NCI-H146 treated with DMSO at 0.1 percent for 48 hours (cell line): ENCODE measurements at regions not wholly inside any gene's neighbourhood (a gene's known extent, or its start where the extent isn't known, plus 50 kb on each side); places are given as distances from the start of the nearest gene placed in this dataset.
"Not testable (repeated sequence)": the region's sequence is repeated elsewhere in the genome, so short reads cannot be mapped to it uniquely, and the experiment has no call there.

Source experiments
- DNase-seq: peaks from one replicate; lab custom pipeline; 2025; ENCODE audit not compliant: unreplicated experiment; lab: John Stamatoyannopoulos, UW

DNA sequence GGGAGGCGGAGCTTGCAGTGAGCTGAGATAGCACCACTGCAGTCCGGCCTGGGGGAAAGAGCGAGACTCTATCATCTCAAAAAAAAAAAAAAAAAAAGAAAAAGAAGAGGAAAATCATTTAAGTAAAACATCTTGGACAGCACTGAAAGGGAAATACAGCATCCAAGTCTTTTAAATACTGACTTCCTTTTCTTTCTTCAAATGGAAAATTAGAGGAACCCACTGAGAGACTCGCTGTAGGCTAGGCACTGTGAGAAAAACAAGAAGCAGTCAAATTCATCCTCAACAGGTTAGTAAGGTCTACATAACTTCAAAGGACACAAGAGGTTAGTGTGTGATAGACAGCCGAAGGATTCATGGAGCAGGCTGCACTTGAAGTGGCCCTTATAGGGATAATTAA, 243.7 kb downstream of the BLID start:
- no peak for DNase-seq

DNA sequence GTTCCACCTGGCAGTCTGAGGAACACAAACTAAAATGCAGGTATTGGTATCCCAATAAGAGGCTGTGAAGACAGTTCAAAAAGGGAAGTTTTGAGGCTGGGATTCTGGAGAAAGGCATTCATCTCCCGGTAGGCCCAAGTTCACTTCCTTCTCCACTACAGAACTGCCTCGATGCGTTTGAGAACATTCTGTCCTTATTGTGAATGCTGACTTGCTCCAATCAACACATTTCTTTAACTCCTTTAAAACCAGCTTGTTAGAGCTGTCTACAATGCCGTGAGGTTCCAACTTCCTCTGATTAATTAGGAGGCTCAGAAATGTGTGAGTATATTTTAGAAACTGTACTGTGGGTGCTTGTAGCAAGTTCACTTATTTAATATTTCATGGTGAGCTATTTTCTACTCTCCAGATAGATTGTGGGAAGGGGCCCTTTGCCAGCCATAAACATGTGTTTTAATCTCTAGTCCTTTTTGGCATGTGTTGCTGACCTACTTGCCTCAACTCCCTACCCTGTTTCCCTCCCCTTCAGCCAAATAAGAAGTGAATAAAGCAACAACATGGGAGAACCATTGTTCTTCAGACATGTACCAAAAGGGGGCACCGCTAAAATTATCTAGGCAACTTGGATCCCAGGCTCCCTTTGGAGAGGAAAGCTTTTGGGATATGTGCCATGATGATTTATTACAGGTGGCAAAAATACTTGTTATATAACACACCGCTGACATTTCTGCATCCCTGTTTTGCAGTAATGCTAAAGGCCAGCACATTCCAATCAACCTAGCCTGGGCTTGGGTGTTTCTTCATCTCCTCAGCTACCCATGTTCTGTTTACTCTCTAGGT, 245.6 kb downstream of the BLID start:
- no peak for DNase-seq

DNA sequence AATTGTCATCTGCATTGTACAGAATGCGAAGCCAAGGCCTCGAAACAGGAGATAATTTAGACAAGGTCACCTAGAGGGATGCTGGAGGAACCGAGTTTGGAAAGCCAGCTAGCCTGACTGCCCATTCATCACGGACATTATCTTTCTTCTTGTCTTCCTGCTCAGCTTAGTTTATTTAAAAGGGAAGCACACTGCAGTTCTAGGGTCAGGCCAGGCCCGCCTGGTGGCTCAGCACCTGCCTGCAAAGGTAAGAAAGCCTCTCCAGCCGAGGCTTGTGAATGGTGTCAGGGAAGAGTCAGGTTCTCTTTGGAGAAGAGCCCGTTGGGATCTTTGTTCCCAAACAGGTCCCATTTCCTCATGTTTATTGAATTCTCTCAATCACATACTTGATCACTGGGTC, 246.5 kb downstream of the BLID start:
- no peak for DNase-seq

DNA sequence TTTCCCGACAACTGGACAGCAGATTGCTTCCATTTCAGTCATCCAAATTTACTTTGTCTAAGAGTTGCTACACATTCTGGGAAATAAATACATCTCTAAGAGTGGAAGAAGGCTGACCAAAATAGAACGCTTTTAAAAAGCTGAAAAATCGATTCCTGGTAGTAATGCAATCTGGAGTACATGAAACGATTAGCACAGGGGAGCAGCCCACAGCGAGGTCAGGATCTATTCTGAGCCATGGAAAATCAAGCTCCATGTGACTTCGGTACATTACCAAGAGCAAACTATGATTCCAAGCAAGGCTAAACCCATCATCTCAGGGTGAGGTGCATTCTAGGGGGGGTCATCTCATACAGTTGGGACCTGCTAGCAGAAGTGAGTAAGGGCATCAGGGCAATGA, 249.3 kb downstream of the BLID start:
- DNase-seq: no peak

DNA sequence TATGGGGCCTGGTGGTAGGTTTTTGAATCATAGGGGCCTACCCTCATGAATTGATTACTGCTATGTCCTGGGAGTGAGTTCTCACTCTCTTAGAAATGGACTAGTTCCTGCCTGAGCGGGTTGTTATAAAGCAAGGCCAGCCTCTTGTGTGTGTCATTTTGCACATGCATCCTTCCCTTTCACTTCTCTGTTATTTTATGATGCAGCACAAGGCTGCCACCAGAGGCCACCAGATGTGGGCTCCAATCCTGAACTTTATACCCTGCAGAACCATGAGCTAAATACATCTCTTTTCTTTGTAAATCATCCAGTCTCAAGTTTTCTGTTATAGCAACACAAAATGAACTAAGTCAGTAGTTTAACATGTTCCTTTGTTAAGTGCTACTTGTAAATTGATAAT, 251.4 kb downstream of the BLID start:
- no peak for DNase-seq

DNA sequence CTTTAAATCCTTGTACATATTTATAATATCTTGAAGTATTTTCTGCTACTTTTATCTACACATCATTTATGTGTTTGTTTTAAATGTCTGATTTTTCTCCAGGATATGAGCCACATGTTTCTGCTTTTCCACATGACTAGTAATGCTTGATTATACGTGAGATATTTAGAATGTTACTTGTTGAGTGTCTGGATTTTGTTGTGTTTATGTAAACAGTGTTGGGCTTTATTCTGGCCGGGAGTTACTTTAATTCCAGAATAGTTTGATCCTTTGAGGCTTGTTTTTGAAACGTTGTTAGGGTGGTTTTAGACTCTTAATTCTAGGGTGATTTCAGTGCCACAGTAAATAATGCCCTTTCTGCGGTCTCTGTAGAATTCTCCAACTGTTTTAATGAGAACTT, 252.9 kb downstream of the BLID start:
- DNase-seq: no peak

DNA sequence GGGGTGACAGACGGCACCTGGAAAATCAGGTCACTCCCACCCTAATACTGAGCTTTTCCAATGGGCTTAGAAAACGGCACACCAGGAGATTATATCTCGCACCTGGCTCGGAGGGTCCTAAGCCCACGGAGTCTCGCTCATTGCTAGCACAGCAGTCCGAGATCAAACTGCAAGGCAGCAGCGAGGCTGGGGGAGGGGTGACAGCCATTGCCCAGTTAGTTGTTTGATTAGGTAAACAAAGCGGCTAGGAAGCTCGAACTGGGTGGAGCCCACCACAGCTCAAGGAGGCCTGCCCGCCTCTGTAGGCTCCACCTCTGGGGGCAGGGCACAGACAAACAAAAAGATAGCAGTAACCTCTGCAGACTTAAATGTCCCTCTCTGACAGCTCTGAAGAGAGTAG, 260.9 kb downstream of the BLID start:
- not testable (repeated sequence) for DNase-seq

DNA sequence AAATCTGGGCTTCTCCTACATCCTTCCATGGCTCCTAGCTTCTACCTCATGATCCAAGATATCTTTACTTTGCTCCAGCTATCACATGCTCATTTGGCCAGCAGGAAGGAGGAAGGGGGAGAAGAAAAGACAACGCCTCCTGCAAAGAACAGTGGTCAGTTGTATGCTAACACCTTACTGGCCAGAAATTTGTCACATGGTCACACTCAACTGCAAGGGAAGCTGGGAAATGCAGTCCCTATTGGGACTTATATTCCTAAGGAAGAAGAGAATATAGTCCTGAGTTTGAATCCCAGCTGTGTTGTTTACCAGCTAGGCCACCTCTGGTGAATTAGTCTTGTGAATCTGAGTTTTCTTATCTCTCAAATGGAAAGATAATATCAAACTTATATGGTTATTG, 272.0 kb downstream of the BLID start:
- no peak for DNase-seq

DNA sequence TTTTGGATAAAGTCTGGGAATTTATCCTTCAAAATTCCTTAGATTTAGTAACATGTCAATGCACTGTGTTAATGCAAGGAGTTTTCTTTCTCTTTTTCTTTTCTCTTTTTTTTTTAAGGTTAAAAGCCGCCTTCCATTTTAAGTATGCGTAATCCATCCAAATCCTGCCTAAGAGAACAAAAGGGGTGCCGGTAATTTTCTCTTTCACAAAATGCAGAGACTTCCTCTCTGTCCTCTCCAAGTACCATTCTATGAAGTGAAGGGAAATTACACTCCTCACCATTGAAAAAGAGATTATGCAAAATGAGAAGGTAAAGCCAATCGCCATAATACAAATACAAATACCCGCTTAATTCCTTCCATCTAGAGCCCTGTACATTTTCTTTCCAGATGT, 273.8 kb downstream of the BLID start:
- DNase-seq: no peak

DNA sequence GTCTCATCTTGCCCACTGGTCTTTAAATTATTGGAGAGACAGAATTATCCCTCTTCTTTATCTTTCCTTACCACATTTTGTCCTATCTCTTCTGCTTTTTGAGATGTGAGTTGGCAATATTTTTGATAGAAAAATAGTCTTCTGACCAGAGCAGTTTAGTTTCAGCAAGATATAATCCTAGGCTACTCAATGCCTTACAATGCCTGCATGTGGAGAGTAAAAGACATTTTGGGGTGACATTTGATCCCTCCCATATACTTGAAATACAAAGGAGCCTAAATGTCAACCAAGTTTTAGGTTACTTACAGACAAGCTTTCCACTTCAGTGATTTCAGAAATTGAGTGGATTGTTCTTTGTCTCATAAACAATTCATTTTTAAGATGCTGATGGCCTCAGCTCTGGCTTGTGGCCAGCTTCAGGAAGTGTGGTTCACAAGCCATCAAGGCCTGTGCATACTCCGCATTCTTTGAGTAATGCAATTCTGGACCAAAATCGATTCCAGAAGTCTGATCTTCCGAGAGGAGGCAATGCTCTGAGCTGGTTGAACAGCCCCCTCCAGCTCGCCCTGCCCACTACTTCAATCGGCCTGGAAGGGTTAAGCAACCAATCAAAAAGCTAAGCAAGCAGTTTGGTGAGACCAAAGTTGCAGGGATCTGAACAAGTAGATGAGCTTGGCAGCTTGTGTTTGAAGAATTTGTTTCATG, 274.4 kb downstream of the BLID start:
- DNase-seq: no peak

DNA sequence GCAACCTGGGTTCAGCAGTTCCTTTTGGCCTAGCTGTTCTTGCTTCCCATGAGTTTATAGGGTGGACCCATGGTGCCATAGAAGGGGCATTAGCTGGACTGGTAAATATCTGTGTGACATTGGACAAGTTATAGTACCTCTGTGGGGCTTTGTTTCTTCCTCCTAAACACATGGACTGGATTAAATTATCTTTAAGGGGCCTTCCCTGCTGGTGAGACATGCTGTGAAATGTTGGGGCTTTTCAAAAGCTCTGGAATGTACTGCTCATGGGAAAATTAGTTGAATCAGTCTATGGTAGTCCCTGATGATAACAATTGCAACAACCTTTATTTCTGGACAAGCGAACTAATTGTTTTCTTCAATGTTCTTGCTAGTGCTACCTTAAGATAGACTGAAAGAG, 276.2 kb downstream of the BLID start:
- DNase-seq: no peak

DNA sequence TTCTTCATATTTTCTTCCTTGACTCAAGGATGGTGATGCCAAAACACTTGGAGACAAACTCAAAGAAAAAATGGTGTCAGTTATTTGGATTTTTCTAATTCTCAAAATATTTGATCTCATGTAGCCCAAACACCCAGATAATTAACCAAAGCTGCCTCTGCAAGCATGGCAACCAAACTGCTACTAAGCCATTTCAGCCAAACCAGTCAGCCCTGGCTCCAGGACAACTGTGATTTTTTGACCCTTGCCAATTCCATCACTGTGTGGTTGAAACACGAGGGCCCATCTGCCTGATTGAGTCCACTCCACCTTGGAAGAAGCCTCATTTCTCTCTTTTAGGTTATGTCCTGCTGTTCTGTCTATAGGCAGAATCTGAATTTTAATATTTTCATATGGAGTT, 277.4 kb downstream of the BLID start:
- DNase-seq: no peak

DNA sequence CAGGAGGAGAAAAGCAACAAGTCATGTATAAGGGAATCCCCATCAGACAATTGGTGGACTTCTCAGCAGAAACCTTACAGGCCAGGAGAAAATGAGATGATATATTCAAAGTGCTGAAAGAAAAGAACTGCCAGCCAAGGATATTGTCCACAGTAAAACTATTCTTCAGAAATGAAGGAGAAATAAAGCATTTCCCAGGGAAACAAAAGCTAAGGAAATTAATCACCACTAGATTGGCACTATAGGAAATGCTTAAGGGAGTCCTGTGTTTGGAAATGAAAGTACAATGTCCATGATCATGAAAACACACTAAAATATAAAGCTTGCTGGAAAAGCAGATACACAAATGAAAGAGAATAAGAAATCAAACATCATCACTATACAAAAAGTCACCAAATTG, 282.0 kb downstream of the BLID start:
- DNase-seq: no peak

DNA sequence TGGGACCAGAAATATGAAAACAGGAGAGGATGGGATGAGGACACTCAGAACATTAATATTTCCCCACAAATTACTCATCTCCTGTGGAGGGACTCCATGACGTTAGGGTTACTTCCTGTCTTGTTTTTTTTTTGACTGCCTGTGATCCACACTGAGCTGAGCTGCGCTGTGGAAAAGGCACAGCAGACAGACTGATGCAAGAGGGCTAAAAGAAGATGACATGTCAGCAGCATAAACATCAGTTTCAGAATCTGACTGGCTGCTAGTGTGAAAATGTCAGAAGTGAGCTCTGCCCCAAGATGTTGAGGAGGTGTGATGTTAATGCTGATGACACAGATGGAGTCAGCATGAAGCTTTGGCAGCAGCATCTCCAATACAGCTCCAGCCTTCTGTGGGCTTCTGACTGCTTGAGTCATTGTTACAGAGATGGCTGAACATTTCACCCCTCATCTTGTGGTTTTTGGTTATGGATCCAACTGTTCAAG, 286.8 kb downstream of the BLID start:
- DNase-seq: no peak

DNA sequence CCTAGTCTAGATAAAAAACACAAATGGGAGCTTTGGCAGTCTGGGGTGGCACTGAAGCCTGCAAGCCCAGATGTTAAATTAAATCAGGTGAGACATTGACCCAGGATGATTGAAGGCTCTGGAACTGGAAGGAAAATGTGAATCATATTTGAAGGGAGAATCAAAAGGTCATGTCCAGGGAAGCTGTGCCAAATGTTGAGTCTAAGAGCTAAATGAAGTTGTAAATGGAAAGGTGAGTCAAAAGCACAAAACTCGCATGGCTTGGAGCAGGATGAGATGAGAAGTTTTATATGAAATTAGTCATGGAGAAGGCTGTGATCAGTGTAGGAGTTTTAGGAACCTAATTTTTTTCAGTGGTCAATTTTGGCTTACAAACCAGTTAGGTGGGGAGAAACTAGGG, 301.1 kb downstream of the BLID start:
- no peak for DNase-seq

DNA sequence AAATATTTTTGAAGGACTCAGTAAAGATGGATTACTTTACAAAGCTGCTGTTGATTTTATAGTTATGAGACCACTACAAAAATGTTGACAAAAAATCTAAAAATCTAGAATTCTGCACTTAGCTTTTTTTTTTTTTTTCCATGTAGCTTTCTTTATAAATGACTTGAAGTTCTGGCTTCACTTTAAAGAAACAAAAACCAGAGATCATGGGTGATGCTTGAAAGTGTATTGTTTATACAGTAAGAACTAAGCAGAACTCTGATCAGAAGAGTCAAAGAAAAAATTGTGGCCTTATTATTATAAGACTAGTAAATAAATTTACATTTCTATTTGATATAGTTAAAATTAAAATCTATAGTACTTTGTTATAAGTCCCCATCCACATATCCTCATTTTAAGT, 301.7 kb downstream of the BLID start:
- DNase-seq: no peak

DNA sequence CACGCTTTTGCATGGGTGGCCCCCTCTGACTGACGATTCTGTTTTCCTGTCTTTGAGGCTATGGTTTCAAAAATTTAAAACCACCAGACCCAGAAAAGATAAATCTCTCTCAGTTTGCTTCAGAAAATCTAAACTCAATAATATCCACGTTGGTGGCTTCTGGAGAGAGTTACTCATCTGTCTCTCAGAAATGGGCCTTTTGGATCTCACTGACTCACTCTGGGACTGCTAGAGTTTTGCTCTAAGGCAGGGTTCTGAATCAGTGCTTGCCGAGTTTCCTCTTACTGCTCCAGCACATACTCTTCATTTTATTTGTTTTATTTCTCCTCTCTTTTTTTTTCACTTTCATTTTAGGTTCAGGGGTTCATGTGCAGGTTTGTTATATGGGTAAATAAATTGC, 305.7 kb downstream of the BLID start:
- no peak for DNase-seq

DNA sequence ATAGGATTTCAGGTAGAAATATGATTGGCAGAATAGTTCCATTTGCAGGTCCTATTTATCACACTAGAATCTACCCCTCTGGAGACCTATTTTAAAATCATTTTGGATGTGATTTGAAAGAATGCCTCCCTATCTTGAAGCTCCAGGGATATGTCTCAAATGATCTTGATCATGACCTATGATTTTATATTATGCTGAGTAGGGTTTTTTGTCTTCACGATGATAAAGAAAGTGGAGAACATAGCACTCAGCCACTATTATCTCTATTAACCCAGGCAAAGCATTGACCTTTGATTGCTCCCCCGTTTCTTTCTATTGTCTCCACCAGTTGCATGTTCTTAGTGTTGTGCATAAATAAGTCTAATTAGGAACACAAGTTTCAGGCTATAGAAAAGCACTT, 307.9 kb downstream of the BLID start:
- DNase-seq: no peak

DNA sequence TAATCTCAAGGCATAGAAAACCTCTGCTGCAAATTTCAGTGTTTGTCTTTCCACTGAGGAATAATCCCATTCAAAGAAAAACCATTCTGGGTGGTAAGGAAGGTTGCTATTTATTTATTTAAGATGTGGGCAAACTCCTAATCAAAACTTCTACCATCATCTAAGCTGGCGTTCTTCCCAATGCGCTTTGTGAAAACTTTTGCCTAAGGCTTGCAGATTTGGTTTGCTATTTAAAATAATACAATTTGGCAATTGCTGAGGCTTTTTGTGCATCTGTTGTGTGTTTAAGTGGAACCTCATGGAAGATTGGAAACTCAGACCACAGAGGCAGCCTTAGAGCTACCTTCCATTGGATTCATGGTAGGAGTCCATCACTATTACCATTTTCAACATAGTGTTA, 309.0 kb downstream of the BLID start:
- no peak for DNase-seq

DNA sequence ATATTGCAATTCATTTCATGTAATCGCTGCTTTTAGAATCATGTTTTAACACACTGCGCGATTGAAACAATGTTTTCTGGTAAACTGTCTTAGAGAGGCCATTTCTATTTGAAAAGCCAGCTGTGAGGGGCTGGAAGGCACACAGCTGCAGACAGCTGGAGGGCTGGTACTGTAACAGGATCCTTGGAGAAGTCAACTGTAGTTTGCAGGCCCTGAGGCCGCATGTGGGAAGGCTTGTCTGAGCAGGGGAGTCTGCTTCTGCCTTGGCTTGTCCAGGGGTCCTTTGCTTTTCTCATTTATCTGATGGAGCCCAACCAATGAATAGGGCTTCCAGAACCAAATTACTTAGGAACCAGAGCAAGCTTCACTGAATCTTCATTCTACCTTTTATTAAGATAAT, 313.5 kb downstream of the BLID start:
- DNase-seq: no peak

DNA sequence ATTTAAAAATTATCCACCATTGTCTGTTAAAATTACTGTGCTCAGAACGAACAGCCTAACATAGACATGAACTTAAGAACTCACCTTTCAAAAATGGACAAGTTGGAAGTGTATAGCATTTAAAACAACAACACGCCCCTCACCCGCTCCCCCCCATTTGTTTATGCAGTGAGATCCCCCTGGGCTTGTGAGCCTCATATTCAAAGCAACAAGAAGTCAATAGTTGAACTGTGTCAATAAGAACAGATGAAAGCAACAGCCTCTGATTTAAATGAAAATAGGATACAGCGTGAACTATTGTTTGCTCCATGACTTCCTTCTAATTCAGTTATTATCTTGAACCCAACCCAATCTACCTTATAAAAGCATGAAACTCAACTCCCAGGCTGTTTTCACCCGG, 314.2 kb downstream of the BLID start:
- DNase-seq: no peak

DNA sequence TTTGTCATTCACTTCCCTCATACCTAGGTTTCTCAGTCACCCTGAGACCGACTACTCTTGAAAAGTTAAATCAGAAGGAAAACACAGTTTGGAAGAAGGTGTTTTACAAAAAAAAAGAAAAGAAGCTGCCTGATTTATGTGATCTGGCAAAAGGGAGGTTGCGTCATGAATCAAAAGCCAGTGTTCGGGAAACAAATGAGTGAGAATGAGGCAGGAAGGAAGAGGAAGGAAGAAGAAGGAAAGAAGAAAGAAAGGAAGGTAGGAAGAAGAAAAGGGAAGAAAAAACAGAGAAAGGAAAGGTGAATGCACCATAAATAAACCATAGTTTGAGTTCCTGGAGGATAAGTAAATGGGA, 314.6 kb downstream of the BLID start:
- no peak for DNase-seq
